Left ventricle myocardium inferior (tissue), 1 donor: ENCODE measurements at regions not wholly inside any gene's neighbourhood (a gene's known extent, or its start where the extent isn't known, plus 50 kb on each side); places are given as distances from the start of the nearest gene placed in this dataset.

Experiments used
- DNase-seq: peaks from one replicate; pipeline ENCODE4 v3.0.0-alpha.2; 2020
- H3K27ac ChIP-seq: fragments of 200-600 bp; replicated peaks from 2 replicates; pipeline ENCODE4 v1.8.0; 2021
- H3K27me3 ChIP-seq: fragments of 200-600 bp; 2 replicates; pipeline ENCODE4 v1.8.0; 2021; ENCODE audit warnings: low read depth
- H3K36me3 ChIP-seq: fragments of 200-600 bp; 2 replicates; pipeline ENCODE4 v1.8.0; 2021
- H3K4me1 ChIP-seq: fragments of 200-600 bp; 2 replicates; pipeline ENCODE4 v1.8.0; 2021
- H3K4me3 ChIP-seq: fragments of 200-600 bp; 2 replicates; pipeline ENCODE4 v1.8.0; 2021; ENCODE audit warnings: mild to moderate bottlenecking, moderate library complexity
- H3K9me3 ChIP-seq: fragments of 200-600 bp; replicated peaks from 2 replicates; pipeline ENCODE4 v1.8.0; 2021
- intact Hi-C: fragments of 100-400 bp; cut with micrococcal nuclease; formaldehyde crosslinking; loops from one replicate; pipeline ENCODE4 v1.11.0; 2022
- TF ChIP-seq, protein P1 (sequence below): fragments of 200-600 bp; IDR thresholded peaks from 2 replicates; pipeline ENCODE4 v1.8.0; 2021; ENCODE audit warnings: antibody characterized with exemption, mild to moderate bottlenecking, borderline replicate concordance
- donor health status: DM: no; HTN: yes; CAD: no; lungs with severe emphysema.

DNA sequence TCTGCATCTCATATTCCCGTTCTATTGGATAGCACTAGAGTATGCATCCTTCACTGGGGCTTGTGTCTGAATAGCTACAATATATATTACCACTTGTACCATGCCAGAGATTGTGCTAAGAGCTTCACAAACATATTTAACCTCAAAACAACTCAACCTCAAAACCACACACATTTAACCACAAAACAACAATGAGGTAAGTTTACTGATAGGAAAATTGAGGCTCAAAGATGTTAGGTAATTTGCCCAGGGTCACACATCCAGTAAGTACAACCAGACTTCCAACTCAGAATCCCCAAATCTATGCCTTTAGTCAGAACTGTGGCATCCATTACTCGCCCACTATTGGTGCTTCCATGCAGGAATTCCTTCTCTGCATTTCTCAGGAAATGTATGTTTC is 220.0 kb downstream of the FAM43A start:
- intact Hi-C loops = no loop called here
- no peak overlapping the region for H3K4me3 ChIP-seq
- no peaks in the 10 kb centered on the region for H3K27me3 ChIP-seq

DNA sequence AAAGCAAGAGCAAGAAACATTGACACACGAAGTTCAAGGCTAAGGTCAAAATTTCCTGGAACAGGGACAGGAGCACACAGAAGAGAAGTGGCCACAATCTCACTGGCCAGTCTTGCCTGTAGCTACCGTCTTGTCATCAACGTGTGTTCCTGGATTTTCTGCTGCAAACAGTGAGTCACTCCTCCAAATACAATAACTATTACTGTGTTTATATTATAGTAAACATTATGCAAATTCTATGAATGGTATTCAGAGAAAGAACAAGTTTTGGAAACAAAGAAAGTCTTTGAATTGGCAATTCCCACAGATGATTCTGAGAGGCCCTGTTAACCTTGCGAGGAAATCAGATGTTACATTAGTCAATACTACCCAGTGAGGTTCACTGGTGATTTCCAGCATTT is 220.5 kb downstream of the FAM43A start:
- intact Hi-C loops = no loop called here
- no peak overlapping the region for H3K4me3 ChIP-seq
- H3K36me3 ChIP-seq = no peaks in the 10 kb centered on the region
- no peaks in the 10 kb centered on the region for H3K27me3 ChIP-seq
- no peaks in the 10 kb centered on the region for H3K4me1 ChIP-seq
- no peak for DNase-seq
- no peak overlapping the region for H3K27ac ChIP-seq
- peaks cover 11% of the 10 kb centered on the region for H3K9me3 ChIP-seq
- TF ChIP-seq, protein P1, sequence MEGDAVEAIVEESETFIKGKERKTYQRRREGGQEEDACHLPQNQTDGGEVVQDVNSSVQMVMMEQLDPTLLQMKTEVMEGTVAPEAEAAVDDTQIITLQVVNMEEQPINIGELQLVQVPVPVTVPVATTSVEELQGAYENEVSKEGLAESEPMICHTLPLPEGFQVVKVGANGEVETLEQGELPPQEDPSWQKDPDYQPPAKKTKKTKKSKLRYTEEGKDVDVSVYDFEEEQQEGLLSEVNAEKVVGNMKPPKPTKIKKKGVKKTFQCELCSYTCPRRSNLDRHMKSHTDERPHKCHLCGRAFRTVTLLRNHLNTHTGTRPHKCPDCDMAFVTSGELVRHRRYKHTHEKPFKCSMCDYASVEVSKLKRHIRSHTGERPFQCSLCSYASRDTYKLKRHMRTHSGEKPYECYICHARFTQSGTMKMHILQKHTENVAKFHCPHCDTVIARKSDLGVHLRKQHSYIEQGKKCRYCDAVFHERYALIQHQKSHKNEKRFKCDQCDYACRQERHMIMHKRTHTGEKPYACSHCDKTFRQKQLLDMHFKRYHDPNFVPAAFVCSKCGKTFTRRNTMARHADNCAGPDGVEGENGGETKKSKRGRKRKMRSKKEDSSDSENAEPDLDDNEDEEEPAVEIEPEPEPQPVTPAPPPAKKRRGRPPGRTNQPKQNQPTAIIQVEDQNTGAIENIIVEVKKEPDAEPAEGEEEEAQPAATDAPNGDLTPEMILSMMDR = no peak

More for the DNA sequence above, 220.0 kb downstream of the FAM43A start:
- H3K9me3 ChIP-seq = peaks cover 11% of the 10 kb centered on the region
- TF ChIP-seq, protein P1 = no peak
- H3K36me3 ChIP-seq = no peaks in the 10 kb centered on the region
- no peaks in the 10 kb centered on the region for H3K4me1 ChIP-seq
- no peak for DNase-seq
- H3K27ac ChIP-seq = no peak overlapping the region

DNA sequence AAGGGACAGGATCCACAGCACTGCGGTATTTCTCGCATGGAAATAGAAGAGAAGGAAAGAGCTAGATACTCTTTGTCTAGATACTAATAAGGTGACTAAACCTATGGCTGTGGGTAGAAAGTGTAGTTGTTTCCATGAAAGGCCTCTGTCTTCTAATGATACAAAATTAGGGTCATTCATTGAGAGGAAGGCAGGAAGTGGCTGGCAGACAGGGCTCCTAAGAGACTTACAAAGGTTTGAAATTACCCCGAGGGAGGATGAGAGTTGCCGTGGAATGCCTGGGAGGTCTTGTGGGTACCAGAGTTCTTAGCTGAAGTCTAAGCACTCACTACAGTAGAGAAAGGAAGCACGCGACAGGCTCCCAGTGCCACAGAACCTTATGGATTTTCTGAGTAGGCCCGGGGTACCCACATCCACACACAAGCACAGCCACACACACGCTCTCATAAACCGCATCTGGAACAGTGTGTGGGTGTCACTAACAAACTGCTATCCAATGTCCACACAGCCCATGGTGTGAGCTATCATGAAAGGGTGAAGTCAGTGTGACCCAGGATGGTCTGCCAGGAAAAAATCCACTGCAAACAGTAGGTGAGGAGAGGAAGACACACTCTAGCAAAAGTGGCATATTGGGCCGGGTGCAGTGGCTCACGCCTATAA is 221.4 kb downstream of the FAM43A start:
- Histone ChIP-seq H3K36me3 (no peaks in the 10 kb centered on the region), H3K4me1 (no peaks in the 10 kb centered on the region), H3K27ac (no peak overlapping the region), H3K4me3 (no peak overlapping the region), H3K27me3 (no peaks in the 10 kb centered on the region), H3K9me3 (peaks cover 11% of the 10 kb centered on the region)
- intact Hi-C loops = no loop called here
- TF ChIP-seq, protein P1 = no peak
- no peak for DNase-seq

DNA sequence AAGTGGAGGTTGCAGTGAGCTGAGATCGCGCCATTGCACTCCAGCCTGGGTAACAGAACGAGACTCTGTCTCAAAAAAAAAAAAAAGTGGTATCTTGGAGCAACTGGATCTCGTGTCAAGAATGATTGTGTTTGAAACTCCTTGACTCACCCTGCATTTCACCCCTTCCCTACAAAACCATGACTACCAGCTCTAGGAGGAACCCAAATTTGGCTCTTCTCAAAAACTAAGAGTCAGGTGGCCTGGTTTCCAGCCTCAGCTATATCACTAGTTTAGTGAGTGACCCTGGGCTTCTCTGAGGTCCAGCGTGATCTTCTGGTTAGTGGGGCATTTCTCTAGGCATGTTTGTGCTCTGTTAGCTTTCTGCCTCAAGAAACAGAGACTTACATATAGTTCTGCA is 222.1 kb downstream of the FAM43A start:
- Histone ChIP-seq H3K4me1 (no peaks in the 10 kb centered on the region), H3K27me3 (no peaks in the 10 kb centered on the region), H3K27ac (no peak overlapping the region), H3K9me3 (peaks cover 11% of the 10 kb centered on the region), H3K4me3 (no peak overlapping the region), H3K36me3 (no peaks in the 10 kb centered on the region)
- DNase-seq = no peak
- TF ChIP-seq, protein P1 = no peak
- intact Hi-C loops = no loop called here

DNA sequence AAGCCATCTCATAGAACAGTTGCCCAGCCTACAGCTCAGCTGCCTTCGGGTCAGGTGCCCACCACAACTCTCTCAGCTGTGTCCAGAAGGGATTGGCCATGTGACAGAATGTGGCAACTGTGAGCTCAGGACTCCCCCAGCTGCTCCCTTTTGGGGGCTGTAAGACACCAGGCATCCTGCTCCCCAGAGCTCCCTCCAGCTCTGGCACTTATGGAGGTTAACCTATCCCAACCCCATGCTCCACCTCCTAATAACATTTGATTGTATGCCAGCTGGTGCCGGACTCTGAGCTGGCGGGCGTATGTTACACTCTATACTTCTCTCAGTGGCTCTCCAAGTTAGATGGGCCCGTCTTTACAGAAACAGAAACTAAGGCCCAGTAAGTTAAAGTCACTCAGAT is 222.8 kb downstream of the FAM43A start:
- no peaks in the 10 kb centered on the region for H3K36me3 ChIP-seq
- DNase-seq = no peak
- intact Hi-C loops = no loop called here
- H3K27ac ChIP-seq = no peak overlapping the region
- H3K9me3 ChIP-seq = peaks cover 9% of the 10 kb centered on the region
- H3K27me3 ChIP-seq = no peaks in the 10 kb centered on the region
- no peak overlapping the region for H3K4me3 ChIP-seq
- TF ChIP-seq, protein P1 = no peak
- H3K4me1 ChIP-seq = no peaks in the 10 kb centered on the region
